ENCODE measurements at regions not wholly inside any gene's neighbourhood (a gene's known extent, or its start where the extent isn't known, plus 50 kb on each side); places are given as distances from the start of the nearest gene placed in this dataset.
"Not testable (repeated sequence)": the region's sequence is repeated elsewhere in the genome, so short reads cannot be mapped to it uniquely, and the experiment has no call there.

- 81 to 85% (median 84%) methylated on average over 2 of the region's 2 CpGs for WGBS, 3 donors
- intact Hi-C loops (cut with DNase I), result no loop called here
Measured at GRCh38 chr20:53809217-53809616, 215.6 kb upstream of the ZNF217 start.

DNA sequence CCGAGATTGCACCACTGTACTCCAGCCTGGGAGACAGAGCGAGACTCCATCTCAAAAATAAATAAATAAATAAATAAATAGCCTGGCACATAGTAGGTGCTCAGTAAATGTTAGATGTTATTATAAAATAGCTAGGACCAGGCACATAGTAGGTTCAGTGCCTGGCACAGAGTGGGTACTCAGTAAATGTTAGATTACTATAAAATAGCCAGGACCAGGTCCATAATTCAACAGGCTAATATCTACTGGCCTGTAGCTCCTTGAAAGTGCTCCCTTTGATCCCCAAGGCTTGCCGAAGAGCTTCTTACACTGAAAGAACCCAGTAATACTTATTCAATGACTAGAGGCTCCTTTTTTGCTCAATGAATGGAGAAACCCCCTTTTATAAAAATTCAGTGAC is 215.1 kb upstream of the ZNF217 start:
- H3K4me1 ChIP-seq (ENCODE audit: insufficient read depth), result no peaks in the 10 kb centered on the region
- no peaks in the 10 kb centered on the region for H3K27me3 ChIP-seq
- WGBS, 3 donors, result 83 to 93% (median 88%) methylated on average over 3 of the region's 3 CpGs
- no peak for DNase-seq
- TF ChIP-seq EP300 (IDR thresholded peaks at IDR 0.05), result no peak
- H3K9me3 ChIP-seq, result no peaks in the 10 kb centered on the region
- H3K4me3 ChIP-seq, result no peak overlapping the region
- intact Hi-C loops (cut with DNase I), result no loop called here
- no peak overlapping the region for H3K27ac ChIP-seq
- H3K36me3 ChIP-seq, result no peaks in the 10 kb centered on the region

More at GRCh38 chr20:53809217-53809616, 215.6 kb upstream of the ZNF217 start:
- TF ChIP-seq CTCF (IDR thresholded peaks at IDR 0.05) (no peak), POLR2A (IDR thresholded peaks at IDR 0.05) (no peak), EP300 (IDR thresholded peaks at IDR 0.05) (no peak)
- no peak overlapping the region for H3K4me3 ChIP-seq
- no peak for DNase-seq
- no peaks in the 10 kb centered on the region for H3K4me1 ChIP-seq (ENCODE audit: insufficient read depth)
- no peaks in the 10 kb centered on the region for H3K27me3 ChIP-seq
- no peaks in the 10 kb centered on the region for H3K9me3 ChIP-seq
- no peaks in the 10 kb centered on the region for H3K36me3 ChIP-seq
- H3K27ac ChIP-seq, result no peak overlapping the region

DNA sequence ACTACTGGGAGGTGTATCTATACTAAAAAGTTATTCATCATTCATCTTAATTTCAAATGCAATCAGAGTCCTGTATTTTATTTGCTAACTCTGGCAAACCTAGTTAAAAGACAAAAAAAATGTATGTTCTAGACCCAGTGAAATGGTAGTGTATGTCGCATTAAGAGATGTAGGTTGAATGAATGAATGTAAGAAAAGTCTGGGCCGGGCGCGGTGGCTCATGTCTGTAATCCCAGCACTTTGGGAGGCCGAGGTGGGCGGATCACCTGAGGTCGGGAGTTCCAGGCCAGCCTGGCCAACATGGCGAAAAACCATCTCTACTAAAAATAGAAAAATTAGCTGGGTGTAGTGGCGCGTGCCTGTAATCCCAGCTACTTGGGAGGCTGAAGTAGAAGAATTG is 214.7 kb upstream of the ZNF217 start:
- H3K27me3 ChIP-seq; H3K4me3 ChIP-seq; DNase-seq; H3K9me3 ChIP-seq; H3K36me3 ChIP-seq; intact Hi-C loops (cut with DNase I); H3K4me1 ChIP-seq (ENCODE audit: insufficient read depth); H3K27ac ChIP-seq: not testable (repeated sequence)
- 86 to 95% (median 93%) methylated on average over 10 of the region's 10 CpGs for WGBS, 3 donors

GRCh38 chr20:53806683-53807401 is 213.2 kb upstream of the ZNF217 start:
- Histone ChIP-seq H3K27me3 (no peaks in the 10 kb centered on the region), H3K9me3 (no peaks in the 10 kb centered on the region), H3K36me3 (no peaks in the 10 kb centered on the region), H3K4me3 (no peak overlapping the region), H3K4me1 (ENCODE audit: insufficient read depth) (no peaks in the 10 kb centered on the region), H3K27ac (no peak overlapping the region)
- intact Hi-C loops (cut with DNase I), result no loop called here
- WGBS, 3 donors, result 88 to 92% (median 91%) methylated on average over 6 of the region's 6 CpGs
- no peak for TF ChIP-seq EP300 (IDR thresholded peaks at IDR 0.05)
- TF ChIP-seq CTCF (IDR thresholded peaks at IDR 0.05), result no peak
- no peak for TF ChIP-seq POLR2A (IDR thresholded peaks at IDR 0.05)
- no peak for DNase-seq

GRCh38 chr20:53805895-53806384 is 212.3 kb upstream of the ZNF217 start:
- intact Hi-C loops (cut with DNase I), result no loop called here
- no peaks in the 10 kb centered on the region for H3K4me1 ChIP-seq (ENCODE audit: insufficient read depth)
- TF ChIP-seq POLR2A (IDR thresholded peaks at IDR 0.05), result no peak
- no peak for TF ChIP-seq CTCF (IDR thresholded peaks at IDR 0.05)
- no peak for TF ChIP-seq EP300 (IDR thresholded peaks at IDR 0.05)

More at GRCh38 chr20:53805895-53806384, 212.3 kb upstream of the ZNF217 start:
- Histone ChIP-seq H3K9me3 (no peaks in the 10 kb centered on the region), H3K27me3 (no peaks in the 10 kb centered on the region), H3K4me3 (no peak overlapping the region), H3K36me3 (no peaks in the 10 kb centered on the region), H3K27ac (no peak overlapping the region)
- no peak for DNase-seq
- 77 to 84% (median 77%) methylated on average over 5 of the region's 5 CpGs for WGBS, 3 donors
